Forelimb muscle (tissue), 1 donor: ENCODE measurements at regions not wholly inside any gene's neighbourhood (a gene's known extent, or its start where the extent isn't known, plus 50 kb on each side); places are given as distances from the start of the nearest gene placed in this dataset.
A peak's percentile ranks its signal among the peaks of the same experiment; 100 is the strongest.
"Not testable (repeated sequence)": the region's sequence is repeated elsewhere in the genome, so short reads cannot be mapped to it uniquely, and the experiment has no call there.

Source experiments
- DNase-seq: peaks from one replicate; pipeline ENCODE4 v3.0.0-alpha.2; 2013; ENCODE audit warnings: low read depth

DNA sequence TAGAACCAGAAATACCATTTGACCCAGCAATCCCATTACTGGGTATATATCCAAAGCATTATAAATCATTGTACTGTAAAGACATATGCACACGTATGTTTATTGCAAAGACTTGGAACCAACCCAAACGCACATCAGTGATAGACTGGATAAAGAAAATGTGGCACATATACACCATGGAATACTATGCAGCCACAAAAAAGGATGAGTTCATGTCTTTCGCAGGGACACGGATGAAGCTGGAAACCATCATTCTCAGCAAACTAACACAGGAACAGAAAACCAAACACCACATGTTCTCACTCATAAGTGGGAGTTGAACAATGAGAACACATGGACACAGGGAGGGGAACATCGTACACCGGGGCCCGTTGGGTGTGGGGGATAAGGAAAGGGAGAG lies 242.2 kb downstream of the ACTR3 start:
- not testable (repeated sequence) for DNase-seq

DNA sequence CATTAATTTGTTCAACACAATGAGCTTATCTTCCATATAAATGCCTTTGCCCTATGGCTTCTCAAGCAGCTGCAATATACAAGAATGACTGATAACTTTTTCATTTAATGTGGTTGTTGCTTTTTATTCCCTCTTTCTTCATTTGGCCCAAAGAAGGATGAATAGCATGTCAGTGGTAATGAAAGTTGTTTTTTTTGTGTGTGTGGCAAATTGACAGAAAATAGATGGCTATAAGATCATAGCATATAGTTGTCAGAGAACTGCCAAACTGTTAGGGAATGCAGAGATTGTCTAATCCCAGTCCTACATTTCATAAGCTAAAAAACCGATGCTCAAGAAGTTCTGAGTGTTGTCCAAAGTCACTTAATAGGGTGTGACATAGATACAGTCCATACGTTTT lies 244.3 kb downstream of the ACTR3 start:
- DNase-seq: no peak

DNA sequence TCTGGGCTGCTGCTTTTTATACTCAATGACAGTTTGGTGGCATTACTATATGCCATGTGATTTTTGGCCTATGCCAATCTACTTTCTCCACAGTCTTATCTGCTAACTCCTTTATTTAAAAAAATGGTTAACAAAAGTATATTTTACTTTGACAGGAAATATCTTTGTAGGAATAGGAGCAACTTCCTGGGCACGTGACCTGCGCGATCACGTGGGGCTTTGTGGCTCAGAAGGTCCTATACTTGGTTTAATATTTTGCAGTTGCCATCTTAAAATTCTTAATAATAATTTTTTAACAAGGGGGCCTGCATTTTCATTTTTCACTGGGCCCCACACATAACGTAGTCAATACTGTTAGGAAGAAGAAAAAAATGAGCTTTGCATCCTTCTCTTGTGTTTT lies 249.7 kb downstream of the ACTR3 start:
- no peak for DNase-seq

DNA sequence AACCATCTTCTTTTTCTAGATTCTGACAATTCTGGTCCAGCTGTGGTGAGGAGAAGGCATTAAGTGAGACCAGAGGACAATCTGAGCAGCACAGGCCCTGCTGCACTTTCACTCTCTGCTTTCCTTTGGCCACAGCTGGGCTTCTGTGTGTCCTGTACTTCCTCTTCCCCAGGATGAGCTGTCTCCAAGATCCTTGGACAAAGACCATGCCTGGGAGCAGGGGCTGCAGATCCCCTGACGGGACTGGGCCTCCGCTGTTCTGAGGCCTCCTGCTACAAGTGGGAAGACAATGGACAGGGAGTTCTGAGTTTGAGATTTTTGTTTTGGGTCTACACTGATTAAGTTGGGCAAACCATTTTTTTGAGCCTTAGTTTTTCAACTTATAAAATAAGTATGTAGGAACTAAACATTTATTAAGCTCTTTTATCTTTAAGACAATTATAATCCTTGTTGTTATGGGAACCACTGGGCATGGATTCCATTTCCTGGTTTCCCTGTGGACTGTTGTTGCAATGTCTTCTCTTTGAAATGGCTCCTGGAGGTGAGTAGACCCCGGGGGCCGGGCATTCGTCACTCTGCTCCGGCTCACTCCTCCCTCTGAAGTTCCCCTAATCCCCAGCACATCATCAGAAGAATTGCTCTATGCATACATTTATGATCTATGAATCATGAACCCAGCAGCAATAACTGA lies 266.6 kb downstream of the ACTR3 start:
- DNase-seq: no peak

DNA sequence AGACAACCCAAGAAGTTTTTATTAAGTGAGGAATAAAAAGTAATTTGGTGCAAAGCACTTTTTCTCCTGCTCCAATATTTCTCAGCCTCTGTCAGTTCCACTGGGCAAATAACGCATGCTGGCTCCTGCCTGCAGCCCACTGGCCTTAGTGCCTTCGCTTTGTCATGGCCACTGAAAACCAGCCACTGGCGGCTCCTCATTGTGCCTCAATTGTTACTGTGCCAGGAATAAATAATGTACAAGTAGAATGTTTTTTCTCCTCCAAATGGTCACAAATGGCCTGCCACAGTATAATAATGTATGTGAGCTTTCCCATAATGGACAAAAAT lies 267.1 kb downstream of the ACTR3 start:
- DNase-seq: no peak

DNA sequence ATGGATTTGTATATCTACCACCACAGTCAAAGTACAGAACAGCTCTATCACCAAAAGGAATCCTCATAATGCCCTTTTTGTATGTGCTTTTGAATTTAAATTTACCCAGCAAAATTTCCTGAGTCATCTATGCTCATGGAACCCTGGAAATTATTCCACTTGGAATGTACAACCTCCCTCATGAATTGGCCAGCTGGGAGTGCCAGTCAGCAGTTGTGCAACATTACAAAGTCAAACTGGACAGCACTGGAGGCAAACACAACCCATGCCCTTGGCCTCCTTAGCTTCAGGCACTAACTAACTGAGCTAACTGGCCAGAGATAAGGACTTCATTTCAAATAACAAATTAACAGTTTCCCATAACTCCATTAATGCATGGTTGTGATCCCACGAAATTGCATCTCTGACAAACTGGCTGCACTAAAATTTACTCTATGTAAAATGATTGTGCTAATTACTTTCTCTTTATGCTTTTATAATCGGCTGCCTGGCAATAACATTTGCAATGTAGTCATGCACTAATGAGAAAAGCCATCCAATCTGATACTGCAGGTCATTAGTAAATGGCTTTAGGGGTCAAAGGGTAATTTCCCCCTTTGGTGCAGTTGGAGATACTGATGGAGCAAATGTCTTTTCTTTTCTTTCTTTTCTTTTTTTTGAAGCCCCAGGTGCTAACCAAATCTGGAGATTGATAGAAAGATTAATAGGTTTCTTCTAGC lies 270.5 kb downstream of the ACTR3 start:
- DNase-seq: no peak

DNA sequence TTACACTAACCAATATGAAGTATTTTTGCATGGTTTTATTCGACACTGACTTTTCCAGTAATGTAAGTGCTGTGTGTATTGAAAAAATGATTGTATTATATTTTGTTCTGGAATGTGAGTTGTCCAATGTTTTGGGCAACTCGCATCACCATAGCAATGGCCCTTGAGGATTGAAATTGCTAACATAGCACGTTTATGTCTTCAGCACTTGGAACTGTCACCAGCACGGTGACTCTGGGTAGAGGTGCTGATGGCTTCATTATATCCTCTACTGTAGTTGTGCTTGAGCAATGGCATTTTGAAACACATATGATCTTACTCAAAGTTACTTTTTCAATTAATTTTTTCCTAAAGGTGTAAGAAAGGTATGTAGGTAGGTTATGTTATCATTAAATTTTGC lies 271.5 kb downstream of the ACTR3 start:
- DNase-seq: no peak

DNA sequence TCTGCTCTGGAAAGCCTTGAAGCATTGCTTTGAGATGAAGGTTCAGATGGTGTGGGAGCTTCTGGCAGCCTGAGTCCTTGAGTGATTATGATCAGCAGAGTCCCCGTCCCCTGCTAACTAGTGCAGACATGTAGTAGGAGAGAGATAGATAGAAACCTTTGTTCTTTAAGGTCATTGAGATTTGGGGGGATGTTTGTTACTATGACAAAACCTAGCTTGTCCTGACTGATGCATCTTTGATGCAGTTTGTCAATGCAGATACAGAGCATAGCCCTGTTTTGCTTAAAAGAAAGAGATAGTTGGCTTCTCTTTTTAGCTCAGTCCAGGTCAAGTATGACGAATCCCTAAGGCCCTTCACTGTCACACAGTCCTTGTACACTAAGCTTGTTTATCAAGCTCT lies 274.6 kb upstream of the DPP10 start:
- no peak for DNase-seq

DNA sequence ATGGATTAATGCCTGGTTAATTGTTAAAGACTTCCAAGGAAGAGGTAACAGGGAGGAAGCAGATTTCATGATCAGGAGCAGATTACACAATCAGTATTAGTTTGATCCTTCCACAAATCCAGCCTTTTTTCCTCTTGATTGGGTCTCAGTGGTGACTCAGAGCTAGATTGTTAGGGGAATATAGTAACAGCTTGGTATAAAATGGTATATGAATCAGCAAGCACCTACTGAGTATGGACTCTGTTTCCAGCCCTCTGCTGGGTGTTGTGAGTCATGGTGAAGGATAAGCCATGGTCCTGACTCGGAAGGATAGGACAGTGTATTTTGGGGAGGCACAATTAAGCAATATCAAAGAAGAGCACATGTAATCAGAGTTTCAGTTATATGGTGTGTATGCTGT lies 272.4 kb upstream of the DPP10 start:
- no peak for DNase-seq

DNA sequence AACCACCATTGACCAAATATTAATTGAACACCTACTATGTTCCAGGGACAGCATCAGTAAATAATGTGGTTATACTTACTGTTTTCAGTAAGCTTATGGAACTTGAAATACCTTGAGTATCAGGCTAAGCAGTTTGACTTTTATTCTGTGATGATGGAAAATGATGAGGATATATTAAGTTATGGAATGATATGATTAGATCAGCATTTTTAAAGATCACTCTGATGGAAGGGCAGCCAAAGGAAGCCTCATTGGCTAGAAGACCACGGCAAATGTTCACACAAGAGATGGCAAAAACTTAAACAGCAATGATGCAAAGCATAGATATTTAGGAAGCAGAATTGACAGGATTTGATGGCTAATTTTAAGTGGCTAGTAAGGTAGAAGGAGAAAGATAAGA lies 266.9 kb upstream of the DPP10 start:
- DNase-seq: no peak

DNA sequence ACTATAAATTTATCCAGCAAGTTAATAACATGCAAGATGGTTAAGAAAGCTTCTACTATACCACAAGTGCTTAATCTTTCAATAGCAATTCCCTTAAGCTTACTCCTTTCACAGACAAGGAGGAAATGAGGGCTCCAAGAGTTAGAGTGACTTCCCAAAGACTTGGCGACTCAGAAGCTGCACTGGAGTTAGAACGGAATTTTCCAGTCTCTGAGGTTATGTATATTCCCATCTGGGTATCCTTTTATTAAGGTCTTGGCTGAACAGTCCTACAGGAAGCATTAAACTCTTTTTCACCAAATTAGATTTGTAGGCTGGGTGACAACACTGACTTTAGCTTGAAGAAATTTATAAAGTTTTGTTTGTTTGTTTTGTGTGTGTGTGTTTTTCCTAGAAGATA lies 256.9 kb upstream of the DPP10 start:
- no peak for DNase-seq

DNA sequence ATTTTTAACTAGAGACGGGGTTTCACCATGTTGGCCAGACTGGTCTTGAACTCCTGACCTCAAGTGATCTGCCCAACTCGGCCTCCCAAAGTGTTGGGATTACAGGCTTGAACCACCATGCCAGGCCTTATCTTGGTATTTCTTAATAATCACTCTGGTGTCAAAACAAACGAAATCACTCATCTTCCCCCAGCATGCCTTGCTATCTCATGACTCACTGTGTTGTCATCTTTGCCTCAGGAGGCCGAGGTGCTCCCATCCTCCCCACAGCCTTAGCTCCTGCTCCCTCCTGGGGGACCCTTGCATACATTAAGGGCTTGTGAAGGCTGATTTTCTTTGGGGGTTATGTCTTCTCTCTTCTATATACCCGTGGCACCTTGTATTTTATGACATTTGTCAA lies 250.1 kb upstream of the DPP10 start:
- no peak for DNase-seq

DNA sequence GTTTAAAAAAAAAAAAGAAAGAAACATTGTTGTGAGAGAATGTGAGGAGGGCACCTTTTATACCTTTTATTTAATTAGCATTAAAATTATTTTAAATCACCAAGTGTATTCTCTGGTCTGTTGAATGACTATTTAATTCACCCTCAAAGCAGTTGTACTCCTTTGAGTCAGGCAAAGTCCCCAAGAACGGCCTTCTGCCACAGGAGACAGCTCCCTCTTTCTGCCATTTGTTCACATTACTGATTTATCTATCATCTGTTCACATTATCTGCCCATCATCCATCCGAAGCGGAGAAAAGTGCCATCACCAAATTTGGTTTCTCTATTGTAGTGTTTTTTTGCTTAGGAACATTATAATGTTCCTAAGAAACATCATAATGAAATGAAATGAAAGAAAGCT lies 240.7 kb upstream of the DPP10 start:
- no peak for DNase-seq

DNA sequence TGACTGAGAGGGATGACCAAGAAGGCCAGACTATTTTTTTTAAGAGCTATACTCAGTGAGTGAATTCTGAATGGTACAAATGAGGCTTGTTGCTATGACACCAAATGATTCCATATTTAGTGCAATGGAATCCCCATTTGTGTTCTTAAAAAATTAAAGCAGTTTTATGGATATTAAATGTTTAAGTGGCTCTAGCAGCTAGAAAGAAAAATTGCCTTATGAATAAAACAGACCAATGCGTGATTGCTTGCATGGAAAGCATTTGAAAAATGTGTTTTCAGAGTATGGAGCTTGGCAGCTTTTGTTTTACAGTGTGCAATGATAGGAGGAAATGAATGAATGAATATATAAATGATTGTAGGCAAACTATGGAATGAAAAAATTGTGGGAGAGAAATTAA lies 238.8 kb upstream of the DPP10 start:
- no peak for DNase-seq

DNA sequence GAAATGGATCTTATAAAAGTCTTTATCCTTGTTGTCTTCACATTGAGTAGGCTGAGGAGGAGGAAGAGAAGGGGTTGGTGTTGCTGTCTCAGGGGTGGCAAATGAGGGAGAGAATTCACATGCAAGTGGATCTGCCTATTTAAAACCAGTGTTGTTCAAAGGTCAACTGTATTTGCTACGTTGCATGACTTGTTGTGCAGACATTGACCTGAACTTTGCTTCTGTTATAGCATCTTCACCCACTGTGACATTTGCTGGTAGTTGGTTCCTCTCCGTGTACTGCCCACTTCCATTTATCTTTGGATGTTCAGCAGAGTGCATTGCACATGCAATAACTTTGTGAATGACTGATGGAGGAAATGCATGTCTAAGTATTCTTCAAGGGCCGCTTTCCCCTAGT lies 228.6 kb upstream of the DPP10 start:
- no peak for DNase-seq

DNA sequence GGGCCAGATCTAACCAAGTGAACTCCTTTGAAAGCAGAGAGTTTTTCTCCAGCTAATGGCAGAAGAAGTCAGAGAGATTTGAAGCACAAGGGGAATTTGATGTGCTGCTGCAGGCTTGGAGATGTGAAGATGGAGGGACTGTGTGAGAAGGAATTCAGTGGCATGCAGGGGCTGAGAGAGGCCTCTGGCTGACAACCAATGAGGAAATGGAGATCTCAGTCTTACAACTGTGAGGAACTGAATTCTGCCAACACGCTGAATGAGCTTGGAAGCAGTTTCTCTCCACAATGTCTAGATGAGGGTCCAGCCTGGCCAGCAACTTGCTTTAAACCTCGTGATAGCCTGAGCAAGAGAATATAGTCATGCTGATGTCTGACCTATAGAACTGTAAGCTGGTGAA lies 224.1 kb upstream of the DPP10 start:
- no peak for DNase-seq

DNA sequence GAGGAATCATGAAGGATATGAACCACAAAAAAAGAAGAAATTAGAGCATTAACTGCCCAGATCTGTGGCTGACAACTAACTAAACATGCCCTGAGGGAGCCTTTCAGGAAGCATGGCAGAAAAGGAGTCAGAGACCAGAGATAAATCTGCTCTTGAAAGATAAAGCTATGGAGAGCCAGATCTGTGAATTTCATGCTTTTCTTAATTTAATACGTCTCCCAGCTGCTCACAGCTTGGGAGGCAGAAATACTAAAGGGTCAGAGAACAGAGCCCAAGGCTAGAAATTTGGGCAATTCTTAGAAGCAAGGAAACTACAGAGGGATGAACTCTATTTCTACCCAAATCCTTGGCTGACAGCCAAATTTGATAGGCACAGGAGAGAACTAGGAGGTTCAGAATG lies 223.0 kb upstream of the DPP10 start:
- no peak for DNase-seq

DNA sequence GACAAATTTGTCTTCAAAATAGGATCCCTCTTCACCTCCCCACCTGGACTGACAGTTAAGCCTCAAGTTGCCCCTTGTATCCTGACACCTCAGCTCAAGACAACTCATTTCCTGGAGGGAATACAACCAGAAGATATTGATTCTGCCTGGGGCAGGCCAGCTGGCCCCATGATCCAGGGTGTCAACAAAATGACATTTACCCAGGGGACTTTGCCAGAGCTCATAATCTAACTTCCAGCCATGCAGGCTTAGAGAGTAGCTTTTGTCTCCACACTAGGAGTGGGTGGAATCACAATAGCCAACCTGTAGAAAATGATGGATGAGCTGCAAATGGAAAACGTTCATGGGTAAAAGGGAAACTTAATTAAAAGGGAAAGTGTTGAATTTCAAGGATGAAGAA lies 220.1 kb upstream of the DPP10 start:
- DNase-seq: no peak

DNA sequence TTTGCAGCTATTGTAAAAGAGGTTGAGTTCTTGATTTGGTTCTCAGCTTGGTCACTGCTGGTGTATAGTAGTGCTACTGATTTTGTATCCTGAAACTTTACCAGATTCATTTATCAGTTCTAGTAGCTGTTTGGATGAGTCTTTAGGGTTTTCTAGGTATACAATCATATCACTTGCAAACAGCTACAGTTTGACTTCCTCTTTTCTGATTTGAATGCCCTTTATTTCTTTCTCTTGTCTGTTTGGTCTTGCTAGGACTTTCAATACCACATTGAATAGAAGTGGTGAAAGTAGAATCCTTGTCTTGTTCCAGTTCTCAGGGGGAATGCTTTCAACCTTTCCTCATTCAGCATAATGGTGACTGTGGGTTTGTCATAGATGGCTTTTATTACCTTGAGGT lies 210.5 kb upstream of the DPP10 start:
- no peak for DNase-seq

DNA sequence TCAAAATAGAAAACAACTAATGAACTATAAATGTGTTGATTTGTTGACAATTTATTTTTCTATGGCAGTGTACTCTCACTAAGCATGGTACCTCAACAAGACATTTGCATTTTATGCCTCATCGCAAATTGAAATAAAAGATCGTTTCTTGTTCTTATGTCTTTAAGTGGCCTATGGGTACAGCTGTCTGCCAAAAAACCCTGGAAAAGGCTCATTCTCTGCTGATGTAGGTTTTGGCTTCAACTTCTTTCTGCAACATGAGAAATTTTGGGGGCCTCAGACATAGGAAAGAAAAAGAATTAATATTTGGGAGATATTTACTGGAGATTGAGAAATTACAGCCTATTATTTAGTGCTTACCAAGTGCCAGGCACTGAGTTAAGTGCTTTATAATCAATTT lies 205.1 kb upstream of the DPP10 start:
- DNase-seq: peak; percentile 6

DNA sequence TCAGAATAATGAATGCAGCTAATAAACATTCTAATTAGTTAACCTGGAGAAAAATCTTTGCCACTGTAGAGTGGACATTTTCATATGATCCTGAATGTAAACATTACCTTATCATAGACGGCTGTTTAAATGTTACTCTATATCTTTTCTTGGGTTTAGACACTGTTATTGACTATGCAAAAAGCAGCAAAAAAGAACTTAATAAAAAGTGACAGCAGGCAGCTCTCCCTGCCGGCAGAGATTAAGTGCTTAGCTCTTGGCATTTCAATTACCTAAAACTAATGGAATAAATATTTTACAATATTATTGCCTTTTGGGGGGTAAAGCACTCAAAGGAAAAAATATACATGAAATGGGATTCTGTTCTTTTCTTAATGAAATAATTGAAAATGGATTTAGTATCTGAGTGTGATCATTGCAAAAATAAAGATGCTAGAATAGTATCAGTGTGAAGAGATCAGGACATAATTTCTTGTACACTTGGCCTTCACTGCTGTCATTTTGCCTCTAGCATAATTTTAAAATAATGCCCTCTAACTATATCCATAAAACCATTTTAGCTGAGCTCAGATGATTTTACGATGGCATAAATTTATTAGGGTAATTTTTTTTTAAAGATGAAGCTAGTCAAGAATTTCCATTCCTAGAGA lies 203.4 kb upstream of the DPP10 start:
- no peak for DNase-seq

DNA sequence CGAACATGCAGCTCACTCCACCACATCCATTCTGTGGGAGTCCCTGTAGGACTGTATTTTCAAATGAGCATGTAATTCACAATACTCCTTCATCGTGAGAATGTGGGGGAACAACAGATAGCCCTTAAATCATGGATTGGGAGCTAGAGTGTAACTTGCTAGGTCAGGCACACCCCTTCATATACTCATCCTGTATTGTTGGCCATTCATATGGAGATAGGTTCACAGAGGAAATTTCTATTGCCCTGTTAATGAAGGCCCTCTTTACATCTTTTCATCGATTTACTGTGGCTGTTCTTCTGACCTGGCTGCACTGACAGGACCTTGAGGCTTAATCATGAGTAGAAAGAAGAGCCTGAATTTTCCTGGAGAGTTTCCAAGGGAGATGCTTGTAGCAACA lies 193.8 kb upstream of the DPP10 start:
- DNase-seq: no peak

DNA sequence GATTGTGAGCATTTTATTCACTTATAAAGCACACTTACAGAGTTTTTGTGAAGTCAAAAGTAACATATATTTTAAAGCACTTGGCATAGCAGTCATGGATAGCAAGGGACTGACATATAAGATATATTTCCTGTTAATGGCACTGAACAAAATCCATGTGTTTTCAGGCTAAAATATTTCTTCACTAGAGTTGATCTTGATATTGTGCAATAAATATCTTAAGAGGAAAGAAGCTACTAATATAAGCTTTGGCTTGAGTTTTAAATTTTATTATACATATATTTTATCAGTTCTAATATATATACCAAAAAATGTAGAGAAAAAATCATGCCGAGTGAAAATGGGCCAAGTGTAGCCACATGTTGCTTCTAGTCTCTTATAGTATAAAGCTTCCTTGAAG lies 189.7 kb upstream of the DPP10 start:
- DNase-seq: no peak

DNA sequence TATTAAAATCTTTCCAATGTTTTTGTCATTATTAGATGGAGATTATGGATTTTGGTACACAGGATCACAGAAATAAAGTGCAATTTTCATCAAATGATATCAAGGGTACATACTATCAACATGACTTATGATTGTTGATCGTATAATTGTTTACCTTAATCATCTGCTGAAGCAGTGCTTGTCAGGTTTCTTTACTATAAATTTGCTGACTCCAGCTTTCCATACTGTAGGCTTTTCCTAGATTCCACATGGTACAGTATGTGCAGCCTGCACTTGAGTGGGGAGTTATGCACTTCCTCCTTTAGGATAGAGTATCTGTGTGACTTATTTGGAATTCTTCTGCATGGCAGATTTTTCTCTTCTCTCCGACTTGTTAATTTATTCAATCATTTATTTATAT lies 187.6 kb upstream of the DPP10 start:
- DNase-seq: no peak
